Peyer's patch (tissue), 4 donors: ENCODE measurements at regions not wholly inside any gene's neighbourhood (a gene's known extent, or its start where the extent isn't known, plus 50 kb on each side); places are given as distances from the start of the nearest gene placed in this dataset.

ENCODE experiments used
- CTCF ChIP-seq, 6 experiments: fragments of 450-650 bp in 4 of 6; fragments of 200-600 bp in 2 of 6; sonication (generic) in 1 of 6; IDR thresholded peaks; one replicate each; pipeline ENCODE4 v1.5.1; 2017 to 2019; ENCODE audit warnings: antibody characterized with exemption in 6 of 6, mild to moderate bottlenecking in 3 of 6, moderate library complexity in 1 of 6
- POLR2A ChIP-seq, 2 donors: fragments of 450-650 bp; IDR thresholded peaks; one replicate each; pipeline ENCODE4 v1.5.1; 2017; ENCODE audit warnings: antibody characterized with exemption in 2 of 2, mild to moderate bottlenecking in 2 of 2, moderate library complexity in 2 of 2

GRCh38 chr10:11689945-11690736 lies 52.0 kb upstream of the ECHDC3 start:
- TF ChIP-seq POLR2A (IDR thresholded peaks at IDR 0.05), result no peak
- TF ChIP-seq CTCF (IDR thresholded peaks at IDR 0.05), result no peak
